Keratinocyte (primary cell): ENCODE measurements at regions not wholly inside any gene's neighbourhood (a gene's known extent, or its start where the extent isn't known, plus 50 kb on each side); places are given as distances from the start of the nearest gene placed in this dataset.

Experiments used
- DNase-seq: peaks from one replicate; pipeline ENCODE4 v3.0.0-alpha.2; 2011; ENCODE audit warnings: low read depth, missing footprints, low spot score
- FAIRE-seq: peaks from 2 replicates; lab custom pipeline; 2011; peaks lifted over from hg19 to GRCh38; lab: Jason Lieb, UNC
- H2AFZ ChIP-seq: 2 replicates; pipeline ENCODE4 v1.6.0; 2012; ENCODE audit warnings: low read length, control low read depth, inconsistent platforms; ENCODE audit not compliant: control insufficient read depth
- H3K27ac ChIP-seq: 2 replicates; pipeline ENCODE4 v1.5.1; 2011; ENCODE audit warnings: low read length; ENCODE audit not compliant: control insufficient read depth, insufficient read depth
- H3K27me3 ChIP-seq: 3 replicates; pipeline ENCODE4 v1.6.0; 2011; ENCODE audit warnings: low read length; ENCODE audit not compliant: control insufficient read depth, insufficient read depth; ENCODE audit errors: extremely low read depth
- H3K36me3 ChIP-seq, 2 experiments: 2 replicates in 1 of 2; 3 replicates in 1 of 2; pipeline ENCODE4 v1.5.1; 2011; ENCODE audit warnings: low read length in 2 of 2, mild to moderate bottlenecking in 1 of 2; ENCODE audit not compliant: control insufficient read depth in 2 of 2, insufficient read depth in 2 of 2; ENCODE audit errors: extremely low read depth in 1 of 2
- H3K4me1 ChIP-seq: 3 replicates; pipeline ENCODE4 v1.5.1; 2011; ENCODE audit warnings: low read length; ENCODE audit not compliant: control insufficient read depth, insufficient read depth; ENCODE audit errors: extremely low read depth
- H3K4me2 ChIP-seq: 3 replicates; pipeline ENCODE4 v1.6.0; 2011; ENCODE audit warnings: low read depth, low read length; ENCODE audit not compliant: control insufficient read depth, insufficient read depth; ENCODE audit errors: extremely low read depth
- H3K4me3 ChIP-seq, 3 experiments: fragments of 200-600 bp in 1 of 3; sonication (generic) in 1 of 3; 2 replicates in 2 of 3; 3 replicates in 1 of 3; pipeline ENCODE4 v1.5.1; 2011 to 2016; ENCODE audit warnings: low read length in 3 of 3, mild to moderate bottlenecking in 3 of 3, control low read depth in 2 of 3, inconsistent platforms in 1 of 3, low read depth in 1 of 3, mixed read lengths in 1 of 3, mixed run types in 1 of 3, moderate library complexity in 1 of 3; ENCODE audit not compliant: control insufficient read depth in 2 of 3, insufficient read depth in 2 of 3; ENCODE audit errors: extremely low read depth in 1 of 3
- H3K79me2 ChIP-seq: 2 replicates; pipeline ENCODE4 v1.6.0; 2012; ENCODE audit warnings: low read length; ENCODE audit not compliant: control insufficient read depth, insufficient read depth
- H3K9ac ChIP-seq: 3 replicates; pipeline ENCODE4 v1.6.0; 2011; ENCODE audit warnings: low read length; ENCODE audit not compliant: control insufficient read depth, insufficient read depth; ENCODE audit errors: extremely low read depth
- H3K9me1 ChIP-seq: 3 replicates; pipeline ENCODE4 v1.6.0; 2011; ENCODE audit warnings: low read length; ENCODE audit not compliant: control insufficient read depth, insufficient read depth; ENCODE audit errors: extremely low read depth
- H3K9me3 ChIP-seq: 2 replicates; pipeline ENCODE4 v1.5.1; 2012; ENCODE audit warnings: low read depth, low read length; ENCODE audit not compliant: control insufficient read depth
- H4K20me1 ChIP-seq: 3 replicates; pipeline ENCODE4 v1.6.0; 2011; ENCODE audit warnings: low read length; ENCODE audit not compliant: control insufficient read depth, insufficient read depth; ENCODE audit errors: extremely low read depth
- CTCF ChIP-seq, 3 experiments: IDR thresholded peaks in 1 of 3; conservative IDR thresholded peaks in 1 of 3; optimal IDR thresholded peaks in 1 of 3; 2 replicates in 2 of 3; 3 replicates in 1 of 3; pipeline versions ENCODE3 to v1.5.1; 2011; ENCODE audit warnings: low read length in 3 of 3, mild to moderate bottlenecking in 3 of 3, moderate library complexity in 2 of 3, control low read depth in 1 of 3, inconsistent platforms in 1 of 3; ENCODE audit not compliant: insufficient read depth in 2 of 3; ENCODE audit errors: extremely low read depth in 1 of 3
- EZH2 ChIP-seq: IDR thresholded peaks from one replicate; pipeline ENCODE4 v1.6.1; 2012; ENCODE audit warnings: inconsistent platforms, mild to moderate bottlenecking, low read length, moderate library complexity
- dilution Hi-C: fragments of 300-500 bp; cut with MboI; formaldehyde crosslinking; loops from one replicate; pipeline ENCODE4 v1.7.0; 2020; ENCODE audit warnings: low sequenced_read_pairs; ENCODE audit not compliant: extremely low pct_ligation_motif_present

GRCh38 chr4:173736840-173737239 lies 206.8 kb upstream of the HAND2 start:
- Histone ChIP-seq H3K36me3 (no peaks in the 10 kb centered on the region), H3K9ac (no peak overlapping the region), H3K9me3 (no peaks in the 10 kb centered on the region), H3K9me1 (no peaks in the 10 kb centered on the region), H3K79me2 (no peaks in the 10 kb centered on the region), H3K27ac (no peak overlapping the region), H3K4me3 (no peak overlapping the region), H3K27me3 (no peaks in the 10 kb centered on the region), H3K4me2 (no peak overlapping the region), H3K4me1 (no peaks in the 10 kb centered on the region), H4K20me1 (no peaks in the 10 kb centered on the region), H2AFZ (no peak overlapping the region)
- TF ChIP-seq CTCF (optimal IDR thresholded peaks at IDR 0.05 in 1 of 3, IDR thresholded peaks at IDR 0.05 in 1 of 3, conservative IDR thresholded peaks at IDR 0.05 in 1 of 3; ENCODE audit: extremely low read depth in 1 of 3, insufficient read depth in 2 of 3, low read length in 3 of 3): no peak
- TF ChIP-seq EZH2: no peak
- no peak for FAIRE-seq
- DNase-seq: no peak
- dilution Hi-C loops: no loop called here

GRCh38 chr4:173735585-173735984 lies 205.6 kb upstream of the HAND2 start:
- dilution Hi-C loops: no loop called here
- no peak for FAIRE-seq

More at GRCh38 chr4:173735585-173735984, 205.6 kb upstream of the HAND2 start:
- TF ChIP-seq CTCF (optimal IDR thresholded peaks at IDR 0.05 in 1 of 3, IDR thresholded peaks at IDR 0.05 in 1 of 3, conservative IDR thresholded peaks at IDR 0.05 in 1 of 3; ENCODE audit: extremely low read depth in 1 of 3, insufficient read depth in 2 of 3, low read length in 3 of 3) (no peak), EZH2 (no peak)
- no peak overlapping the region for H3K9ac ChIP-seq
- no peaks in the 10 kb centered on the region for H3K27me3 ChIP-seq
- no peak overlapping the region for H3K27ac ChIP-seq
- H3K79me2 ChIP-seq: no peaks in the 10 kb centered on the region
- H2AFZ ChIP-seq: no peak overlapping the region
- H3K4me2 ChIP-seq: no peak overlapping the region
- no peaks in the 10 kb centered on the region for H4K20me1 ChIP-seq
- no peaks in the 10 kb centered on the region for H3K36me3 ChIP-seq
- DNase-seq: no peak
- H3K4me1 ChIP-seq: no peaks in the 10 kb centered on the region
- no peaks in the 10 kb centered on the region for H3K9me3 ChIP-seq
- no peak overlapping the region for H3K4me3 ChIP-seq
- H3K9me1 ChIP-seq: no peaks in the 10 kb centered on the region
